ENCODE measurements at regions not wholly inside any gene's neighbourhood (a gene's known extent, or its start where the extent isn't known, plus 50 kb on each side); places are given as distances from the start of the nearest gene placed in this dataset.
"Not testable (repeated sequence)": the region's sequence is repeated elsewhere in the genome, so short reads cannot be mapped to it uniquely, and the experiment has no call there.

GRCh38 chr2:16209799-16210198 lies 269.4 kb downstream of the MYCN start:
- no peak for DNase-seq

GRCh38 chr2:16208921-16209320 lies 268.6 kb downstream of the MYCN start:
- no peak for DNase-seq

- no peak for DNase-seq
Measured at GRCh38 chr2:16208241-16208797, 268.0 kb downstream of the MYCN start.

- DNase-seq = no peak
Measured at GRCh38 chr2:16207611-16208010, 267.3 kb downstream of the MYCN start.

GRCh38 chr2:16207151-16207550 lies 266.8 kb downstream of the MYCN start:
- DNase-seq = no peak

GRCh38 chr2:16206191-16206944 lies 266.0 kb downstream of the MYCN start:
- no peak for DNase-seq

GRCh38 chr2:16205631-16206030 lies 265.3 kb downstream of the MYCN start:
- no peak for DNase-seq

- no peak for DNase-seq
Measured at GRCh38 chr2:16204886-16205620, 264.7 kb downstream of the MYCN start.

GRCh38 chr2:16204251-16204650 lies 263.9 kb downstream of the MYCN start:
- no peak for DNase-seq

GRCh38 chr2:16203691-16204090 lies 263.3 kb downstream of the MYCN start:
- DNase-seq = no peak

- DNase-seq = no peak
Measured at GRCh38 chr2:16203069-16203468, 262.7 kb downstream of the MYCN start.

GRCh38 chr2:16202266-16203020 lies 262.1 kb downstream of the MYCN start:
- DNase-seq = no peak

GRCh38 chr2:16201848-16202247 lies 261.5 kb downstream of the MYCN start:
- no peak for DNase-seq

GRCh38 chr2:16200554-16201193 lies 260.3 kb downstream of the MYCN start:
- no peak for DNase-seq

- DNase-seq = no peak
Measured at GRCh38 chr2:16199882-16200553, 259.7 kb downstream of the MYCN start.

- DNase-seq = not testable (repeated sequence)
Measured at GRCh38 chr2:16199241-16199640, 258.9 kb downstream of the MYCN start.

GRCh38 chr2:16198166-16198912 lies 258.0 kb downstream of the MYCN start:
- no peak for DNase-seq

- no peak for DNase-seq
Measured at GRCh38 chr2:16197504-16198147, 257.3 kb downstream of the MYCN start.

GRCh38 chr2:16196687-16197503 lies 256.5 kb downstream of the MYCN start:
- DNase-seq = no peak

- DNase-seq = no peak
Measured at GRCh38 chr2:16195681-16196070, 255.3 kb downstream of the MYCN start.

All from T1000 (cell line).